OCI-LY1 (cell line): ENCODE measurements at regions not wholly inside any gene's neighbourhood (a gene's known extent, or its start where the extent isn't known, plus 50 kb on each side); places are given as distances from the start of the nearest gene placed in this dataset.

Source experiments
- EZH2 ChIP-seq: fragments of 200-600 bp; sonication (generic), shearing (Covaris generic); IDR thresholded peaks from 2 replicates; pipeline ENCODE4 v1.8.0; 2017; ENCODE audit warnings: borderline replicate concordance, mixed run types, mild to moderate bottlenecking, antibody characterized with exemption, low read length, moderate library complexity, mixed read lengths
- TF ChIP-seq, protein P1 (sequence below): fragments of 200-600 bp; sonication (generic), shearing (Covaris generic); IDR thresholded peaks from 2 replicates; pipeline ENCODE4 v1.5.1; 2017; ENCODE audit warnings: mild to moderate bottlenecking, antibody characterized with exemption, low read length, moderate library complexity, mixed read lengths

DNA sequence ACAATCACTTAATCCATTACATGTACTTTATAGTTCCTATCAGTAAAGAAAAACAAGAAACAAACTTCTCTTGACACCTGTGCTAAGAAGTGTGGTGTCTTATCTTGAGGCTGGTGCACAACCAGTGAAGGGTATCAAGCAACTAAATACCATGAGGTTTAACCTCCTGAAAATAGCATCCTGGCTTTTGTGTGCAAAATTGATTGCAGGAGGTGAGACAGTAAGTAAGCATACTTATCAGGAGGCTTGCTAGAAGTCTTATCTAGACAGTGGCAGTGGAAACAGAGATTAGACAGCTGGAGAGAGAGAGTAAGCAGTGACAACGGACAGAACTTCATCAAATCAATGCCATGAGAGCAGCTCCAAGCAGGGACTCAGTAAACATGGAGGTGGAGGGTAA lies 730.3 kb downstream of the DNAH5 start:
- TF ChIP-seq, protein P1, sequence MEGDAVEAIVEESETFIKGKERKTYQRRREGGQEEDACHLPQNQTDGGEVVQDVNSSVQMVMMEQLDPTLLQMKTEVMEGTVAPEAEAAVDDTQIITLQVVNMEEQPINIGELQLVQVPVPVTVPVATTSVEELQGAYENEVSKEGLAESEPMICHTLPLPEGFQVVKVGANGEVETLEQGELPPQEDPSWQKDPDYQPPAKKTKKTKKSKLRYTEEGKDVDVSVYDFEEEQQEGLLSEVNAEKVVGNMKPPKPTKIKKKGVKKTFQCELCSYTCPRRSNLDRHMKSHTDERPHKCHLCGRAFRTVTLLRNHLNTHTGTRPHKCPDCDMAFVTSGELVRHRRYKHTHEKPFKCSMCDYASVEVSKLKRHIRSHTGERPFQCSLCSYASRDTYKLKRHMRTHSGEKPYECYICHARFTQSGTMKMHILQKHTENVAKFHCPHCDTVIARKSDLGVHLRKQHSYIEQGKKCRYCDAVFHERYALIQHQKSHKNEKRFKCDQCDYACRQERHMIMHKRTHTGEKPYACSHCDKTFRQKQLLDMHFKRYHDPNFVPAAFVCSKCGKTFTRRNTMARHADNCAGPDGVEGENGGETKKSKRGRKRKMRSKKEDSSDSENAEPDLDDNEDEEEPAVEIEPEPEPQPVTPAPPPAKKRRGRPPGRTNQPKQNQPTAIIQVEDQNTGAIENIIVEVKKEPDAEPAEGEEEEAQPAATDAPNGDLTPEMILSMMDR: no peak
- no peak for TF ChIP-seq EZH2
